ENCODE measurements at regions not wholly inside any gene's neighbourhood (a gene's known extent, or its start where the extent isn't known, plus 50 kb on each side); places are given as distances from the start of the nearest gene placed in this dataset.
A peak's percentile ranks its signal among the peaks of the same experiment; 100 is the strongest.

GRCh38 chr2:104043864-104044263, 810.1 kb upstream of the POU3F3 start:
- no peaks in the 10 kb centered on the region for H3K9me2 ChIP-seq (replicated peaks; ENCODE audit: insufficient read depth, low read length)
- peak overlapping the region; percentile 12 for H2AFZ ChIP-seq (ENCODE audit: low read depth, low read length, severe bottlenecking)
- H3K9ac ChIP-seq (ENCODE audit: low read length), result peak overlapping the region; percentile 53
- no peaks in the 10 kb centered on the region for H3K36me3 ChIP-seq (ENCODE audit: low read length)
- H4K20me1 ChIP-seq (ENCODE audit: low read depth, low read length), result no peaks in the 10 kb centered on the region
- TF ChIP-seq EZH2phosphoT487 (conservative IDR thresholded peaks at IDR 0.05; ENCODE audit: low read length) (no peak), CTCF (IDR thresholded peaks at IDR 0.05; ENCODE audit: insufficient read depth, low read length, poor library complexity, severe bottlenecking) (no peak)
- no peaks in the 10 kb centered on the region for H3K79me2 ChIP-seq (ENCODE audit: insufficient read depth, low read length)
- no peaks in the 10 kb centered on the region for H3K9me3 ChIP-seq (ENCODE audit: insufficient read depth, low read length)
- H3K27ac ChIP-seq (ENCODE audit: low read depth, low read length), result peak overlapping the region; percentile 88
- H3K4me2 ChIP-seq (ENCODE audit: low read depth, low read length, poor library complexity, severe bottlenecking), result peak overlapping the region; percentile 86
- H3F3A ChIP-seq (ENCODE audit: insufficient read depth), result 0 out of 2 replicates have a peak, but pooled peaks cover 5% of the 10 kb centered on the region
- peak overlapping the region; percentile 51 for H3K4me3 ChIP-seq (ENCODE audit: insufficient read depth, low read length, poor library complexity, severe bottlenecking)
- H3K27me3 ChIP-seq (ENCODE audit: low read length), result no peaks in the 10 kb centered on the region

- Histone ChIP-seq H3K27ac (ENCODE audit: low read depth, low read length) (peak overlapping the region; percentile 88), H3F3A (ENCODE audit: insufficient read depth) (0 out of 2 replicates have a peak, but pooled peaks cover 5% of the 10 kb centered on the region), H3K4me3 (ENCODE audit: insufficient read depth, low read length, poor library complexity, severe bottlenecking) (peak overlapping the region; percentile 51), H4K20me1 (ENCODE audit: low read depth, low read length) (no peaks in the 10 kb centered on the region), H2AFZ (ENCODE audit: low read depth, low read length, severe bottlenecking) (no peak overlapping the region), H3K9me3 (ENCODE audit: insufficient read depth, low read length) (no peaks in the 10 kb centered on the region), H3K4me2 (ENCODE audit: low read depth, low read length, poor library complexity, severe bottlenecking) (peak overlapping the region; percentile 86), H3K27me3 (ENCODE audit: low read length) (no peaks in the 10 kb centered on the region), H3K36me3 (ENCODE audit: low read length) (no peaks in the 10 kb centered on the region), H3K79me2 (ENCODE audit: insufficient read depth, low read length) (no peaks in the 10 kb centered on the region), H3K9me2 (replicated peaks; ENCODE audit: insufficient read depth, low read length) (no peaks in the 10 kb centered on the region), H3K9ac (ENCODE audit: low read length) (peak overlapping the region; percentile 53)
- TF ChIP-seq CTCF (IDR thresholded peaks at IDR 0.05; ENCODE audit: insufficient read depth, low read length, poor library complexity, severe bottlenecking) (no peak), EZH2phosphoT487 (conservative IDR thresholded peaks at IDR 0.05; ENCODE audit: low read length) (no peak)
Observed at GRCh38 chr2:104045071-104045470, 808.8 kb upstream of the POU3F3 start.

- no peaks in the 10 kb centered on the region for H3K9me3 ChIP-seq (ENCODE audit: insufficient read depth, low read length)
- H3K36me3 ChIP-seq (ENCODE audit: low read length), result no peaks in the 10 kb centered on the region
- H3K9me2 ChIP-seq (replicated peaks; ENCODE audit: insufficient read depth, low read length), result no peaks in the 10 kb centered on the region
- H4K20me1 ChIP-seq (ENCODE audit: low read depth, low read length), result no peaks in the 10 kb centered on the region
- H3K4me3 ChIP-seq (ENCODE audit: insufficient read depth, low read length, poor library complexity, severe bottlenecking), result no peak overlapping the region
- TF ChIP-seq CTCF (IDR thresholded peaks at IDR 0.05; ENCODE audit: insufficient read depth, low read length, poor library complexity, severe bottlenecking), result no peak
- no peak for TF ChIP-seq EZH2phosphoT487 (conservative IDR thresholded peaks at IDR 0.05; ENCODE audit: low read length)
- no peaks in the 10 kb centered on the region for H3K79me2 ChIP-seq (ENCODE audit: insufficient read depth, low read length)
- H3K27ac ChIP-seq (ENCODE audit: low read depth, low read length), result peak overlapping the region; percentile 88
- peak overlapping the region; percentile 86 for H3K4me2 ChIP-seq (ENCODE audit: low read depth, low read length, poor library complexity, severe bottlenecking)
- H3K9ac ChIP-seq (ENCODE audit: low read length), result no peak overlapping the region
- H3F3A ChIP-seq (ENCODE audit: insufficient read depth), result 0 out of 2 replicates have a peak, but pooled peaks cover 5% of the 10 kb centered on the region
- peak overlapping the region; percentile 4 for H2AFZ ChIP-seq (ENCODE audit: low read depth, low read length, severe bottlenecking)
- no peaks in the 10 kb centered on the region for H3K27me3 ChIP-seq (ENCODE audit: low read length)
Observed at GRCh38 chr2:104046466-104046865, 807.4 kb upstream of the POU3F3 start.
